HEK293T (cell line): ENCODE measurements at regions not wholly inside any gene's neighbourhood (a gene's known extent, or its start where the extent isn't known, plus 50 kb on each side); places are given as distances from the start of the nearest gene placed in this dataset.

Experiments used
- ARNT ChIP-seq: fragments of 450-650 bp; IDR thresholded peaks from 2 replicates; pipeline ENCODE4 v1.6.1; 2017; ENCODE audit warnings: mild to moderate bottlenecking
- BHLHE40 ChIP-seq: fragments of 450-650 bp; IDR thresholded peaks from 2 replicates; pipeline ENCODE4 v1.6.1; 2016; ENCODE audit warnings: mild to moderate bottlenecking, moderate library complexity, borderline replicate concordance
- ELF4 ChIP-seq: fragments of 450-650 bp; IDR thresholded peaks from 2 replicates; pipeline ENCODE4 v1.6.1; 2017; ENCODE audit warnings: antibody characterized with exemption
- FOXA1 ChIP-seq: fragments of 450-650 bp; IDR thresholded peaks from 2 replicates; pipeline ENCODE4 v1.6.1; 2016; ENCODE audit warnings: mild to moderate bottlenecking
- FOXK2 ChIP-seq: fragments of 450-650 bp; IDR thresholded peaks from 2 replicates; pipeline ENCODE4 v1.6.1; 2016; ENCODE audit warnings: mild to moderate bottlenecking
- FOXM1 ChIP-seq: fragments of 450-650 bp; IDR thresholded peaks from 2 replicates; pipeline ENCODE4 v1.6.1; 2017; ENCODE audit warnings: mild to moderate bottlenecking, borderline replicate concordance
- L3MBTL2 ChIP-seq: fragments of 450-650 bp; conservative IDR thresholded peaks from 2 replicates; pipeline ENCODE4 v1.6.1; 2016; ENCODE audit warnings: mild to moderate bottlenecking
- LEF1 ChIP-seq: fragments of 450-650 bp; IDR thresholded peaks from 2 replicates; pipeline ENCODE4 v1.6.1; 2017; ENCODE audit warnings: mild to moderate bottlenecking, borderline replicate concordance
- SP1 ChIP-seq: fragments of 450-650 bp; IDR thresholded peaks from 2 replicates; pipeline ENCODE4 v1.6.1; 2017
- SUZ12 ChIP-seq: fragments of 450-650 bp; IDR thresholded peaks from 2 replicates; pipeline ENCODE4 v1.6.1; 2016; ENCODE audit warnings: mild to moderate bottlenecking
- TARDBP ChIP-seq: fragments of 450-650 bp; IDR thresholded peaks from 2 replicates; pipeline ENCODE4 v1.6.1; 2016
- TF ChIP-seq, protein P1 (sequence below): fragments of 450-650 bp; IDR thresholded peaks from 2 replicates; pipeline ENCODE4 v1.6.1; 2016

GRCh38 chr7:86049910-86050309 lies 593.8 kb upstream of the GRM3 start:
- no peak for TF ChIP-seq SUZ12
- TF ChIP-seq L3MBTL2: no peak
- TF ChIP-seq FOXM1: no peak
- TF ChIP-seq BHLHE40: no peak
- no peak for TF ChIP-seq SP1
- TF ChIP-seq FOXK2: no peak
- no peak for TF ChIP-seq ARNT
- TF ChIP-seq ELF4: no peak
- no peak for TF ChIP-seq LEF1
- TF ChIP-seq, protein P1, sequence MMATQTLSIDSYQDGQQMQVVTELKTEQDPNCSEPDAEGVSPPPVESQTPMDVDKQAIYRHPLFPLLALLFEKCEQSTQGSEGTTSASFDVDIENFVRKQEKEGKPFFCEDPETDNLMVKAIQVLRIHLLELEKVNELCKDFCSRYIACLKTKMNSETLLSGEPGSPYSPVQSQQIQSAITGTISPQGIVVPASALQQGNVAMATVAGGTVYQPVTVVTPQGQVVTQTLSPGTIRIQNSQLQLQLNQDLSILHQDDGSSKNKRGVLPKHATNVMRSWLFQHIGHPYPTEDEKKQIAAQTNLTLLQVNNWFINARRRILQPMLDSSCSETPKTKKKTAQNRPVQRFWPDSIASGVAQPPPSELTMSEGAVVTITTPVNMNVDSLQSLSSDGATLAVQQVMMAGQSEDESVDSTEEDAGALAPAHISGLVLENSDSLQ: no peak
- TF ChIP-seq FOXA1: no peak
- TF ChIP-seq TARDBP: no peak
